UCSD-AML1 (cell line): ENCODE measurements at regions not wholly inside any gene's neighbourhood (a gene's known extent, or its start where the extent isn't known, plus 50 kb on each side); places are given as distances from the start of the nearest gene placed in this dataset.
"Not testable (repeated sequence)": the region's sequence is repeated elsewhere in the genome, so short reads cannot be mapped to it uniquely, and the experiment has no call there.

ENCODE experiments used
- DNase-seq: peaks from one replicate; lab custom pipeline; 2025; ENCODE audit not compliant: unreplicated experiment; lab: John Stamatoyannopoulos, UW

DNA sequence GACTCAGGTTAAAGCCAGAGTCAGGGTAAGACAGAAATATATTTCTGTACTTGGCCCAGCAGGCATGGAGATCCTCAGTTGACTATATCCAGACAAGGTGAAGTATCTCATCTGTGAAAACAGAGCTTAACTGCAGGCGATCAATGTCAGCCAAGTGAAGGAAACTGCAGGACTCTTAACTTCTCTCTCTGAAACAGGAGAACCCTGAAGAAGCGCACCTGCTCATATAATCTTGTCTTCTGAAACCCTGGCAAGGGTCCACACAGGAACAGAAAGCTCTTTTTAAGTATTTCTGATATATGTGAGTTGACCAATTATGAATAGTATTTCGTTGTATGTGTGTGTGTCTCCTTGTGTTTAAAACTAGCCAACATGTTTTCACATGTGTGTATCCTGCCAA lies 504.8 kb upstream of the SLITRK5 start:
- DNase-seq, result no peak

DNA sequence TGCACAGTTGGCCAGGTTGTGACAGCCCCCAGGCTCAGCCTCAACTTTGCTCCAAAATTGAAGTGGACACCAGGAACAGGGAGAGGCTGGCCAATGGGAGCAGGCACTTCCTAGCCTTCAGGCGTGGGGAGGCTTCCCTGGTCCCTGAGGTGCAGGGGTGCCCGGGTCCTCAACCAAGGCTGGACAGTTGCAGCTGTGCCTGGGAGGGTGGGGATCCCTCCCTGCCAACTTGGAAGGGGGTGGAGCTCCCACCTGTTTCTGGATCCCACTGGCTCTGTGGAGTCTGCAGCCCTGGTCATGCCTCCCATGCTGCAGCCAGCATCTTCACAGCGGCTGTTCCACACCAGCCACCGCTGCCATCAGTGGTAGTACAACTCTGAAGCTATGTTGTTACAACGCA lies 502.8 kb upstream of the SLITRK5 start:
- no peak for DNase-seq

DNA sequence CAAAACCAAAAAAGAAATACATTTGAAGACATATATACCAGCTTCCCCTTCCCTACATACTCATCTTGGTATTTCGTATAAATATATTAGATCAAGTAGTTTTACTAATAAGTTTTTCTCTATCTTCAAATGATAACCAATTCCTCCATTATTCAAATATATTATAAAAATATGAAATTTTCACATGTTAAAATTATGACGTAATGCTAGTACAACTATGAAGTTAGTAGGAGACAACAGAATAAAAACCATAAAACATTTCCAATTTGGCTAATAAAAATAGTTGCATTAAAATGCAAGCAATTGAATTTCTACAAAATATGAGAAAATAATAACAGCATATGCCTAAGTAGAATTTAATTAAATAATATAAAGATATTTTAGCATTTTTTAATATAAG lies 501.8 kb upstream of the SLITRK5 start:
- DNase-seq, result no peak

DNA sequence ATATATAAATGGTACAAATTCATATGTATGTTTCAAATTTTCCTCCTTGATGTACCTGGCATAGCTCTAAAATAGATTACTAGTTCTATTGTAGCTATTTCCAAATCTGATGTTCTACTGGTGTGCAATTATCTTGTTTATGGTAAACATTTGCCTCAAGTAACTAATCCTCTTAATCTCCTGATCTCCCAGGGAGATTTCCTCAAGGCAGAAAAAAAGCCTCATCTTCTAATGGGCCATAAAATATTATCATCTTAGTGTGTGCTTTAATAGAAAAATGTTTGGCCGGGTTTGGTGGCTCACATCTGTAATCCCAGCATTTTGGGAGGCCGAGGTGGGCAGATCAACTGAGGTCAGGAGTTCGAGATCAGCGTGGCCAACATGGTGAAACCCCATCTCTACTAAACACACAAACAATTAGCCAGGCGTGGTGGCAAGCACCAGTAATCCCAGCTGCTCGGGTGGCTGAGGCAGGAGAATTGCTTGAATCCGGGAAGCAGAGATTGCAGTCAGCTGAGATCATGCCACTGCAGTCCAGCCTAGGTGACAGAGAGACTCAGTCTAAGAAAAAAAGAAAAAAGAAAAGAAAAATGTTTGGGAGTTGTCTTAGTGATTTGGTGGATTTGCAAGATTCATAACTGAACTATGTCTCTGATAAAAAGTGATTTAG lies 498.9 kb upstream of the SLITRK5 start:
- no peak for DNase-seq

DNA sequence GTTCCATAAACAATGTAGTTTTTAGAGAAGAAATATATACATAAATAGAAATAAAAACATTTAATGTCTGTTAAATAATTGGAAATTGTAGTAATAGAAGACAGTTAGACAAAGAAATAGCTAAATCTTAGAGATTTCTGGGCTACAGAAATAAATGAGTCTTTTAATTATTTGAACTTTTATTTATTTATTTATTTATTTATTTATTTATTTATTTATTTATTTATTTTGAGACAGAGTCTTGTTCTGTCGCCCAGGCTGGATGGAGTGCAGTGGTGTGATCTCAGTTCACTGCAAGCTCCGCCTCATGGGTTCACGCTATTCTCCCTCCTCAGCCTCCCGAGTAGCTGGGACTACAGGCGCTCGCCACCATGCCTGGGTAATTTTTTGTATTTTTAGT lies 486.0 kb upstream of the SLITRK5 start:
- not testable (repeated sequence) for DNase-seq

DNA sequence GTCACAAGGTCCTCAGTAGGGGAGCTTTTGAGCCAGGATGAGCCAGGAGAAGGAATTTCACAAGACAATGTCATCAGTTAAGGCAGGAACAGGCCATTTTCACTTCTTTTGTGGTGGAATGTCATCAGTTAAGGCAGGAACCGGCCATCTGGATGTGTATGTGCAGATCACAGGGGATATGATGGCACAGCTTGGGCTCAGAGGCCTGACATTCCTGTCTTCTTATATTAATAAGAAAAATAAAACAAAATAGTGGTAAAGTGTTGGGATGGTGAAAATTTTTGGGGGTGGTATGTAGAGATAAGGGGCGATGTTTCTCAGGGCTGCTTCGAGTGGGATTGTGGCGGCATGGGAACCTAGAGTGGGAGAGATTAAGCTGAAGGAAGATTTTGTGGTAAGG lies 484.5 kb upstream of the SLITRK5 start:
- DNase-seq, result not testable (repeated sequence)

DNA sequence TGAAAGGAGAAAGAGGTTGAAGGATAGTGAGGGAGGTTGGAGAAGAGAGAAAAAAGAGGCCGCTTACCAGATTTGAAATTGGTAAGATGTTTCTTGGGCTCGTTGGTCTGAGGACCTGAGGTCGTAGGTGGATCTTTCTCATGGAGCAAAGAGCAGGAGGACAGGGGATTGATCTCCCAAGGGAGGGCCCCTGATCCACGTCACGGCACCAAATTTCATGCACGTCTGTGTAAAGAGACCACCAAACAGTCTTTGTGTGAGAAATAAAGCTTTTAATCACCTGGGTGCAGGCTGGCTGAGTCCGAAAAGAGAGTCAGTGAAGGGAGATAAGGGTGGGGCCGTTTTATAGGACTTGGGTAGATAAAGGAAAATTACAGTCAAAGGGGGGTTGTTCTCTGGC lies 479.7 kb upstream of the SLITRK5 start:
- DNase-seq, result not testable (repeated sequence)

DNA sequence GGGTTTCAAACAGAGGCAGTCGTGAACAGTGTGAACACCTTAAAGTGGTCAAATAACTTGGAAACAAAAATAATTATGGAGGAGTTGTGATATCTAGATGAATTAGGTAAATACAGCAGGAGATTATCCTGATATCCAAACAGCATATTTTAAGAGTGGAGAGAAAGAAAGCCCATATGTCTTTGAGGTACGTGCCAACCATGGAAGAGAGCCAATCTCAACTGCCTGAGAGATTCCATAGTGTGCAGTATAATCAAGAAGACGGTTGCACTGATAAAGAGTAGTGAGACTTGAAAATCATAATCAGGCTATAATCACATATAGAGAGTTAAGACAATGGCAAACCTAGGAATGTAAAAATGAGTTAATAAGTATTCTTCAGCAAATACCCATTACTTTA lies 472.8 kb upstream of the SLITRK5 start:
- no peak for DNase-seq

DNA sequence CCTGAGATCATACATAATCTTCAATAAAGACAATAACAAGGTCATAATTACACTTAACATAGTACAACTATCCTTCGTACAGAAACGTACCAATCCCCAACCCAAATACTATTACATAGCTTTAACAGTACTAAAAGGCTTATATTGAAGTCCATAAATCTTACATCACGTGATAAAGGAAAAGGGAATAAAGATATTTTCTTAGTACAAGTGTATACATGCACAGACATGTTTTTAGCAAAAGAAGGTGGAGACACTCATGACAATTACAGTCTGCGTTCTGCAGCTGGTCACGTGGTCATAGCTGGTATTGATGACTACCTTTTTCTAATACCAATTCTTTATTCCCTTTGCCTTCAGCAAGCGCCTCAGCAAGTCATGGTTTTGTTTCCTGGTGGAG lies 464.5 kb upstream of the SLITRK5 start:
- DNase-seq, result no peak

DNA sequence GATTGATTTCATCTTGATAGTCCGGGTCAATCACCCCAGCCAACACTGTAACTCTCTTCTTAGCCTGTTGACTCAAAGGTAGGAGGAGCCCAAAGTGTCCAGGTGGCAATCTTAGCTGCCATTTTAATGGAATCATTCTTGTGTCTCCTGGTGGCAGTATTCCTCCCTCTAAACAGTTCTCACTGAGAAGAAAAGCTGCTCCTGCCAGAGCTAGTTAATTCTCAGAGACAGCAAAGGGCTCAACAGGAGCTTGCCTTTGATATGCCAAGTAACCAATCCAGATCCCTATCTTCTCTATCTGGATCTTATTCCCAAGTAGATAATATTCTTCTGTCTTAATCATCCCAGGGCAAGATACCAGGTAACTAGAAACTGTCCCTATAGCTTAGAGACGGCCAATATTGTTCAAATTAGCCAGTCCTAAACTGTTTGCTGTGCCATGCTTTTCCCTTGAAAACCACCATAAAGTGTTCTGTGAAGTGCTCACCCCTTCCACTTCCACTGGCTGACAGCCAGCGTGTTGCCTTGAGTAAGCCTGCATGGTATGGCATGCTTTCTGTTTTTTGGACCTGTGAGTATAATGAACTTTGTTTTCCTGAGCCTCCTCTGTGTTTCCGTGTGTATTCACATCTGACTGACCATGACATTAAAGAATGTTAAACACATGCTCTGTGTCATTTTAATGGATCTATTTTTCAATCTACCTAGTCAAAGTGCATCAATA lies 463.7 kb upstream of the SLITRK5 start:
- no peak for DNase-seq

DNA sequence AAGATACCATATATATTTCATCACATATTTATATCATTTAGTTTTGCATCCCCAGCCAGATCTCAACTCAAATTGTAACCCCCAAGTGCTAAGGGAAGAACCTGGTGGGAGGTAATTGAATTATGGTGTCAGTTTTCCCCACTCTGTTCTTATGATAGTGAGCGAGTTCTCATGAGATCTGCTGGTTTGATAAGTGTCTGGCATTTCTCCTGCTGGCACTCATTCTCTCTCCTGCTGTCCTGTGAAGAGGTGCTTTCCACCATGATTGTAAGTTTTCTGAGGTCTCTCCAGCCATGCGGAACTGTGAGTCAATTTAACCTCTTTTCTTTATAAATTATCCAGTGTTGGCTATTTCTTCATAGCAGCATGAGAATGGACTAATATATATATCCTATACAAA lies 462.5 kb upstream of the SLITRK5 start:
- no peak for DNase-seq

DNA sequence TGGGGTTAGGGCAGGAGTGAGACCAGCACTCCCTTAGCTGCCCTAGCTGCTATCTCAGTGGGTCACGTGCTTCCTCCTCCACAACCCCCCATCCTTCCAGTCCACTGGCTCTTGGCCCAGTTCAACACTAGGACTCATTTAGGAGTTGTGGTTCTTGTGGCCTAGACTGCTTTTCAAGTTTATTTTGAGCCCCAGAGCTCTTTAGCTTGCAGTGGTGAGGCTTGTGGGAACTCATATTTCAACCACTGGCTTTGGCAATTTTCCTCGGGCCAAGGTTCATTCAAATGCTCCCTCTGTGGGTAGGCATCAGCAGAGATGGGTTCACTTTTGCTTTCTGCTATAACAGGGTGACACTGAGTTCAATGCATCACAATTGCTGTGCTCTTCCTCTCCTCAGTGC lies 436.2 kb upstream of the SLITRK5 start:
- DNase-seq, result peak; percentile 42

DNA sequence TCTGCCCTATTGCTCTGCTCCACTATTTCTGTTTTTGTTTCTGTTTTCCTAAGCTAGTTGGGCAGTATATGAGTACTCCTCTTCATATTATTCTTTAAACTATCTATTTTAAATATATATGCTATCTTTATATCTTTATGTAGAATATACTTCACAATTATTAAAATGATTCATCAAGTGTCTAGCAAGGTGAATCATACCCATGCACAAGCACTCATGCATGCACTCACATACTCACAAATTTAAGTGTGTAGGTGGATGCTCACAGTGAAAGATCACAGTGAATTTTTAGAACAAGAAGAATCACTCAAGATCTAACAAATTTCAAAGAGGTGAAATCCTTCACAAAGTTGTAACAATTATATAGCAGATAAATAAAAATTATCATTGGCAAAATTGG lies 435.6 kb upstream of the SLITRK5 start:
- no peak for DNase-seq

DNA sequence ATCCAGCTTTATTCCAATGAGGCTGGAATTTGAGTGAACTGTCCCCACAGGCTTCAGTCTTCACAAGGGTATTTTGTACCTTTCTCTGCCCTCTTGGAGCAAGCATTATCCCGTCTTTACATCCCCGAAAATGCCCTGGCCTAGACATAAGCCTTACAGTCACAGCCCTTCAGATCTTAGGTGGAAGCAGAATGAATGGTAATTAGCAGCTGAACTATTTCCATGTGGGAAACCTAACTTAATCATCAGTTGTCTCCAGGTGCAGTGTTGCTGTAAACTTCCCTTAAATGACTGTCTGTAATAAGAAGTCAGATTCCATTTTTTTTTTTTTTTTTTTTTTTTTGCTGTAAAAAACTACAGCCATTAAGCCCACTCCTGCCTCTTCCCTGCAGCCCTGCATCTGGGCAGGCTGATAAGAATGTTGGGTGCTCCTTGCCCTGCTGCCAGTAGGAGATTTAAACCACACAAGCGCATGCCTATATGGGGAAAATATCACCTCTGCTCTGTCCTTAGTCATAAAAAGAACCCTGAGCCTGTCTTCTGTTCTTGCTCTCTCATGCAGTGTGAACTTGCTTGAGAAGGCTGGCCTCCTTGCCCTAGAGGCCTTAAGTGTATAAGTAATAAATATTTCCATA lies 426.8 kb upstream of the SLITRK5 start:
- peak; percentile 25 for DNase-seq

DNA sequence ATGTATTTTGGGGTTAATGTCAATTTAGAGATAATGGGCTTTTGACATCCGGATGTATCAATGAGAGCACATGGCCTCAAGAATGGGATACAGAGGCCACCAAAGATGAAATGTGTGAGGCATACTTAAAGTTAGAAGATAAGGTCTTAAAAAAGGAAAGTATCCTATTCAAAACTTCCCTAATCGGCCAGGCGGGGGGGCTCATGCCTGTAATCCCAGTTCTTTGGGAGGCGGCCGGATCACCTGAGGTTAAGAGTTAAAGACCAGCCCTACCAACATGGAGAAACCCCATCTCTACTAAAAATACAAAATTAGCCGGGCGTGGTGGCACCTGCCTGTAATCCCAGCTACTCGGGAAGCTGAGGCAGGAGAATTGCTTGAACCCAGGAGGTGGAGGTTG lies 421.3 kb upstream of the SLITRK5 start:
- not testable (repeated sequence) for DNase-seq

DNA sequence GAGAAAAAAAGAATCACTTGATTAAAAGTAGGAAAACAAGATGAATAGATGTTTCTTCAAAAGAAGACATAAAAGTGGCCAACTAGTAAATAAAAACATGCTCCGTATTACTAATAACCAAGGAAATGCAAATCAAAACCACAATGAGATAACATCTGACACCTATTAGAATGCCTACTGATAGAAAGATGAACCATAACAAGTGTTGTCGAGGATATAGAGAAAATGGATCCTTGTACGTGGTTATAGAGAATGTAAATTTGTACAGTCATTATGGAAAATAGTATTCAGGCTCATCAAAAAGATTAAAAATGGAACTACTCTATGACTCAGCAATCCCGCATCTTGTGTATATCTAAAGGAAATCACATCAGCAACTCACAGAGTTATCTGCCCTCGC lies 415.8 kb upstream of the SLITRK5 start:
- no peak for DNase-seq

DNA sequence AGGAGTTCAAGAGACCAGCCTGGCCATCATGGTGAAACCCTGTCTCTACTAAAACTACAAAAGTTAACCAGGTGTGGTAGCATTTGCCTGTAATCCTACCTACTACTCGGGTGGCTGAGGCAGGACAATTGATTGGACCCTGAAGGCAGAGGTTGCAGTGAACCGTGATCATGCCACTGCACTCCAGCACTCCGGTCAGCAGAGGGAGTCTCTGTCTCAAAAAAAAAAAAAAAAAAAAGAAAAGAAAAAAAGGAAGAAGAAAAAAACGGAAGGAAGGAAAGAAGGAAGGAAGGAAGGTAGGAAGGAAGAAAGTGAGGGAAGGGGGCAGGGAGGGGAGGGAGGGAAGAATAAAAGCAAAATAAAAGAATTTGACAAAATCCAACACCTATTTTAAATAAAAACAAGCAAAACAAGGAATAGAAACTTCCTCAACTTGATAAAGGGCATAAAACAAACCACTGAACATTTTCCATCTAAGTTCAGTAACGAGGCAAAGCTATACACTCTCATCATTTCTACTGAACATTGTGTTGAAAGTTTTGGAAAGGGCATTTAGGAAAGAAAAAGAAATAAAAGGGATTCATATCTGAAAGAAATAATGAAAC lies 411.6 kb upstream of the SLITRK5 start:
- no peak for DNase-seq

DNA sequence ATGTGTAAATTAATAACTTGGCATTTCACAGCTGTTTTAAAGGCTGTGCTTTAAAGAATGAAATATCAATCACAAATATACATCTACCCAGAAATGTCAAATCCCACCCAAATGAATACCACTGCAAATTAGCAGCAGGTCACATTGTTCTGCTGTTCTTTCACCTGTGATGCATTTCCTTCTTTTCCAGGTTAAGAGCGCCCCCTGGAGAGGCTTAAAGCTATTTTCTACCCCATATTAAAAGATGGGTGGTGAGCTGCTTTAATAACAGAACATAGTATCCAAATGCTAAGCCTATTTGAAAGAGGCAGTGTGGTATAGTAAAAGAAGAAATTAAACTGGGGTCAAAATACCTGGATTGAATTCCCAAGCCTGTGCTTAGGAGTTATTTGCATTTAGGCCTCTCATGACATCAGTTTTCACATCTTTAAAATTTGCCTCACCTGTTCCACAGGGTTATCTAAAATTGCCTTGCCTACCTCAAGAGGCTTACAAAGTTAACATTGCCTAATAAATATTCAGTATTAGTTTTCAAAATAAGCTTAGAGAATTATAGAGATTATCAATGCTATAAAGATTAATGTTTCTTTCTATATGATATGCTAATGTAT lies 396.9 kb upstream of the SLITRK5 start:
- peak; percentile 6 for DNase-seq

DNA sequence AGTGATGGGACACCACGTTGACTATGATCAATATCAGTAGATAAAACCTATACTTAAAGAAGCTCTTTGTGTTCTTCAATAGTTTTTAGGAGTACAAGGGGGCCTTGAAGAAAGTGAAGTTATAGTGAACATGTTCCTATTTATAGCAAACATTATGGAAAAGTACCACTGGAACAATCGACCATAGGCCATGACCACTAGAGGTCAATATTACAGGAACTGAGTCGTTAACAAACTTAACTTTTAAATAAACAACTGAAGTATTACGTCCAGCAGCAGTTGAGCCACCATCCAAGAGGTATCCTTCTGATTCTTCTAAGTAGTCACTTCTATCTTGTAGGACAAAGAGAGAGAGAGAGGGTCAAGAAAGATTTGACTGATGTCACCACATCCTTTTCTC lies 391.0 kb upstream of the SLITRK5 start:
- no peak for DNase-seq

DNA sequence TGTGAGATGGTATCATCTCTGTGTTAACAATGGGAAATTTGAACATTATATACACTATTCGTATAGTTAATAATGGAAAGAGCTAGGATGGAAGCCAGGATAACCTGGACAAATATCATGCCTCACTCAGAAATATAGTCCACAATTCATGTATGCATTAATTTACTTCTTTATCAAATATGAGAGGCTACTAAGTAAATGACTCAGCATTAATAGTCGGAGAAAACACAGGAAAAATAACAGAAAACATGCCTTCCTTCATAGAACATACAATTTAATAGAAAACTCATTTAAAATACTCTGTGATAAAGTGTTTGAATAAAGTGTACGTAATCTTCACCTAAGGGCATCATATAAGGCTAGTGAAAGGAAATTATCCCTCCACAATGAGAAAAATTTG lies 383.4 kb upstream of the SLITRK5 start:
- DNase-seq, result no peak

DNA sequence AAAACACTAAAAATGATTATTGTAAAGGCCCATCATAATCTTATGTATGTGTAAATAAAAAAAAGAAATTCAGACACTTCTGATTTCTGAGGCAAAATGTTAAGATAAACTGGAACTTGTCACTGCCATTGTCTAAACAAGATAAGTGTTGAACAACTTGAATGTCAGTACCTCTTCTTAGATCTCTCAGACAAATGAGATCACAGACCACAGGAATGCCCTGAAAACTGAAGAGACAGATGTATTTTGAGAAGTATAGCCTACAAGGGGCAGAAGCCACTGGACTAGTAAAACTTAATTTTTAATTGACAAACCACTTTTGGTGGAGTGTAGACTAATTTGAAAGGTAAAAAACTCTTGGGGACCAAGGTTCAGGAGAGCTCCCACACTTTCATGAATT lies 375.5 kb upstream of the SLITRK5 start:
- DNase-seq, result no peak

DNA sequence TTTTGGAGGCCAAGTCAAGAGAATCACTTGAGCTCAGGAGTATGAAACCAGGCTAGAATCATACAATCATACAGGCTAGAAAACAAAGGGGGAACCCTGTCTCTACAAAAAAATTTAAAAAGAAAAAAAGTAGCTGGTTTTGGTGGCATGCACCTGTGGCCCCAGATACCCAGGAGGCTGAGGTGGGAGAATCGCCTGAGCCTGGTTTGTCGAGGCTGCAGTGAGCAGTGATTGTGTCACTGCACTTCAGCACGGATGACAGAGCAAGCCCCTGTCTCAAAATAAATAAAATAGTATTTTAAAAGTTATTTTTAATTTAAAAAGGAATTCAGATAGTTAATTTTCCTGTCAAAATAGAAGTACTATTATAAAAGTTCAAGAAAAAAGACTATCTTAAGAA lies 369.1 kb upstream of the SLITRK5 start:
- DNase-seq, result no peak
